Mesenchymal stem cell (in vitro differentiated cells and primary cell): ENCODE measurements at regions not wholly inside any gene's neighbourhood (a gene's known extent, or its start where the extent isn't known, plus 50 kb on each side); places are given as distances from the start of the nearest gene placed in this dataset.

ENCODE experiments used
- DNase-seq: peaks from one replicate; pipeline ENCODE4 v3.0.0-alpha.2; 2013
- H2AFZ ChIP-seq: one replicate; pipeline ENCODE4 v1.6.1; 2013; ENCODE audit warnings: low read depth, mild to moderate bottlenecking, control low read depth, inconsistent platforms, low read length, moderate library complexity
- H2AK5ac ChIP-seq: 2 replicates; pipeline ENCODE4 v1.6.1; 2013; ENCODE audit warnings: low read length, moderate library complexity, mild to moderate bottlenecking, inconsistent platforms; ENCODE audit not compliant: severe bottlenecking
- H2BK120ac ChIP-seq: one replicate; pipeline ENCODE4 v1.6.1; 2013; ENCODE audit warnings: low read depth, mild to moderate bottlenecking, inconsistent platforms, low read length, moderate library complexity
- H2BK12ac ChIP-seq, 2 experiments: one replicate each; pipeline ENCODE4 v1.6.1; 2013; ENCODE audit warnings: inconsistent platforms in 2 of 2, low read length in 2 of 2, mild to moderate bottlenecking in 2 of 2, moderate library complexity in 2 of 2, control low read depth in 1 of 2
- H2BK15ac ChIP-seq: one replicate; pipeline ENCODE4 v1.6.1; 2013; ENCODE audit warnings: mild to moderate bottlenecking, low read depth, inconsistent platforms; ENCODE audit not compliant: poor library complexity, severe bottlenecking
- H2BK5ac ChIP-seq: 2 replicates; pipeline ENCODE4 v1.6.1; 2013; ENCODE audit warnings: low read depth, mild to moderate bottlenecking, low read length, control low read depth, inconsistent platforms; ENCODE audit not compliant: poor library complexity, severe bottlenecking
- H3K14ac ChIP-seq, 2 experiments: one replicate each; pipeline ENCODE4 v1.6.1; 2013; ENCODE audit warnings: inconsistent platforms in 2 of 2, low read length in 2 of 2, control low read depth in 1 of 2, mild to moderate bottlenecking in 1 of 2, moderate library complexity in 1 of 2
- H3K18ac ChIP-seq, 2 experiments: one replicate each; pipeline ENCODE4 v1.6.1; 2013; ENCODE audit warnings: inconsistent platforms in 2 of 2, low read length in 2 of 2, control low read depth in 1 of 2, low read depth in 1 of 2, mild to moderate bottlenecking in 1 of 2
- H3K23ac ChIP-seq, 2 experiments: one replicate each; pipeline ENCODE4 v1.6.1; 2013; ENCODE audit warnings: inconsistent platforms in 2 of 2, low read length in 2 of 2, mild to moderate bottlenecking in 2 of 2, moderate library complexity in 2 of 2, control low read depth in 1 of 2
- H3K27ac ChIP-seq: 2 replicates; pipeline ENCODE4 v1.5.1; 2013; ENCODE audit warnings: mild to moderate bottlenecking, moderate library complexity, low read length, control low read depth, inconsistent platforms; ENCODE audit not compliant: poor library complexity, severe bottlenecking
- H3K27me3 ChIP-seq, 2 experiments: 2 replicates each; pipeline versions ENCODE4 v1.6.1 to v1.7.0; 2013; ENCODE audit warnings: low read length in 2 of 2, mild to moderate bottlenecking in 2 of 2, moderate library complexity in 2 of 2, control low read depth in 1 of 2, inconsistent platforms in 1 of 2; ENCODE audit not compliant: control insufficient read depth in 1 of 2, insufficient read depth in 1 of 2
- H3K36me3 ChIP-seq, 2 experiments: 2 replicates each; pipeline versions ENCODE4 v1.6.1 to v1.7.0; 2013; ENCODE audit warnings: low read length in 2 of 2, control low read depth in 1 of 2, inconsistent platforms in 1 of 2, low read depth in 1 of 2, mild to moderate bottlenecking in 1 of 2; ENCODE audit not compliant: insufficient read depth in 2 of 2, control insufficient read depth in 1 of 2
- H3K4ac ChIP-seq, 2 experiments: one replicate each; pipeline ENCODE4 v1.6.1; 2013; ENCODE audit warnings: inconsistent platforms in 2 of 2, low read length in 2 of 2, mild to moderate bottlenecking in 2 of 2, moderate library complexity in 2 of 2, control low read depth in 1 of 2, low read depth in 1 of 2
- H3K4me1 ChIP-seq: 2 replicates; pipeline ENCODE4 v1.6.1; 2013; ENCODE audit warnings: low read depth, low read length, control low read depth; ENCODE audit not compliant: control insufficient read depth, insufficient read depth
- H3K4me2 ChIP-seq: 2 replicates; pipeline ENCODE4 v1.6.1; 2013; ENCODE audit warnings: low read length, mild to moderate bottlenecking, inconsistent platforms; ENCODE audit not compliant: poor library complexity, severe bottlenecking
- H3K4me3 ChIP-seq, 2 experiments: 2 replicates each; pipeline versions ENCODE4 v1.5.1 to v1.7.0; 2013; ENCODE audit warnings: low read length in 2 of 2, mild to moderate bottlenecking in 2 of 2, control low read depth in 1 of 2, low read depth in 1 of 2; ENCODE audit not compliant: insufficient read depth in 1 of 2
- H3K79me1 ChIP-seq: replicated peaks from 2 replicates; pipeline ENCODE4 v1.6.1; 2013; ENCODE audit warnings: mild to moderate bottlenecking, control low read depth, low read length, inconsistent platforms; ENCODE audit not compliant: poor library complexity, severe bottlenecking
- H3K9ac ChIP-seq: 2 replicates; pipeline ENCODE4 v1.7.0; 2013; ENCODE audit warnings: mild to moderate bottlenecking, low read length, moderate library complexity
- H3K9me3 ChIP-seq: 2 replicates; pipeline ENCODE4 v1.7.0; 2013; ENCODE audit warnings: mild to moderate bottlenecking, low read length; ENCODE audit not compliant: control insufficient read depth
- H4K8ac ChIP-seq: one replicate; pipeline ENCODE4 v1.6.1; 2013; ENCODE audit warnings: inconsistent platforms, mild to moderate bottlenecking, low read length, moderate library complexity
- H4K91ac ChIP-seq: one replicate; pipeline ENCODE4 v1.6.1; 2013; ENCODE audit warnings: mild to moderate bottlenecking, low read length, inconsistent platforms
- WGBS: methylation state at CpG from one replicate; pipeline ENCODE4 v1.1.7; 2013; ENCODE audit warnings: mixed read lengths; 5-methylcytosine and 5-hydroxymethylcytosine counted together

DNA sequence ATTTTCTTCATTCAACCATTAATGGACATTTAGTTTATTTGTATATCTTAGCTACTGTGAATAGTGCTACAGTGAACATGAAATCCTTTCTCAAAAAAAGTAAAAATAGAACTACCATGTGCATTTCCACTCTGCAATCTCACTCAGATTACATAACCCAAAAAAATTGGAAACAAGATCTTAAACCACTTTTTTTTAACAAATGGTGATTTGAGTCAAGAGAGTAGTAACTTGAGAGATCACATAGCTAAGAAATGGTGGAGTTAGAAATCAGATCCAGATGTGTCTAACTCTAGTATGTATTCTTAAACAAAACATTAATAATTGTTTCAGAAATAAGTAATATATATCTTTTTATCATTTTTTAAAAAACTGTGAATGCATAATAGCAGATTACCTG, 318.3 kb upstream of the SGCG start:
- no peak overlapping the region for H2BK15ac ChIP-seq
- H3K79me1 ChIP-seq: no peaks in the 10 kb centered on the region
- H3K4ac ChIP-seq: no peak overlapping the region
- DNase-seq: no peak
- no peak overlapping the region for H2BK5ac ChIP-seq
- no peak overlapping the region for H3K18ac ChIP-seq
- no peak overlapping the region for H3K4me2 ChIP-seq
- H3K4me3 ChIP-seq: no peak overlapping the region
- no peak overlapping the region for H3K14ac ChIP-seq
- no peak overlapping the region for H4K8ac ChIP-seq
- H3K9ac ChIP-seq: no peak overlapping the region
- H3K4me1 ChIP-seq: no peaks in the 10 kb centered on the region
- no peak overlapping the region for H3K23ac ChIP-seq
- H3K27me3 ChIP-seq: no peaks in the 10 kb centered on the region
- no peak overlapping the region for H2BK120ac ChIP-seq
- no peak overlapping the region for H3K27ac ChIP-seq
- no peak overlapping the region for H2AFZ ChIP-seq
- no peaks in the 10 kb centered on the region for H3K9me3 ChIP-seq
- H3K36me3 ChIP-seq: no peaks in the 10 kb centered on the region
- H2BK12ac ChIP-seq: no peak overlapping the region
- H2AK5ac ChIP-seq: no peak overlapping the region
- H4K91ac ChIP-seq: no peak overlapping the region

DNA sequence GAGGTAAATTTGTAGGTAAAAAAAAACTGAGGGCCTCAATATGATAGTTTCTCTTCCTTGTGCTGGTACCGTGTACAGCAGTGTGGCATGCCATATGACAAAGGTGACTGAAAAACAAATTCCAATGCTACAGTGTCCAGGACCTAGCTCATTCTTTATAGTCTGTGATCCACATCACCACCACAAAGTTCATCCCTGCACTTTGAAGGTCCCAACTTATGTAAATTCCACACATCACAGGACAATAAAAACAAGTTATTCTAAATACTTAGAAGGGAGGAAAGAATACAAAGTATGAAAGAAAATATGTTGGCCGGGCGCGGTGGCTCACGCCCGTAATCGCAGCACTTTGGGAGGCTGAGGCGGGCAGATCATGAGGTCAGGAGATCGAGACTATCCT, 314.6 kb upstream of the SGCG start:
- no peak overlapping the region for H3K4me3 ChIP-seq
- H3K4ac ChIP-seq: no peak overlapping the region
- no peaks in the 10 kb centered on the region for H3K36me3 ChIP-seq
- no peak overlapping the region for H3K9ac ChIP-seq
- no peaks in the 10 kb centered on the region for H3K27me3 ChIP-seq
- no peak overlapping the region for H3K14ac ChIP-seq
- no peaks in the 10 kb centered on the region for H3K9me3 ChIP-seq
- H2BK12ac ChIP-seq: no peak overlapping the region
- H3K18ac ChIP-seq: no peak overlapping the region
- H3K4me1 ChIP-seq: no peaks in the 10 kb centered on the region
- no peak overlapping the region for H3K4me2 ChIP-seq
- H2BK120ac ChIP-seq: no peak overlapping the region
- DNase-seq: no peak
- no peak overlapping the region for H3K23ac ChIP-seq
- no peak overlapping the region for H2BK15ac ChIP-seq
- H4K91ac ChIP-seq: no peak overlapping the region
- H2BK5ac ChIP-seq: no peak overlapping the region
- no peak overlapping the region for H2AFZ ChIP-seq
- H3K79me1 ChIP-seq: no peaks in the 10 kb centered on the region
- H2AK5ac ChIP-seq: no peak overlapping the region
- H3K27ac ChIP-seq: no peak overlapping the region
- H4K8ac ChIP-seq: no peak overlapping the region
- WGBS: 82% methylated on average over 9 of the region's 9 CpGs

GRCh38 chr13:22871231-22871630, 309.5 kb upstream of the SGCG start:
- no peak overlapping the region for H3K23ac ChIP-seq
- H3K18ac ChIP-seq: no peak overlapping the region
- WGBS: 54% methylated on average over 2 of the region's 2 CpGs
- no peak overlapping the region for H3K14ac ChIP-seq
- H3K4ac ChIP-seq: no peak overlapping the region
- no peak overlapping the region for H3K9ac ChIP-seq
- H3K36me3 ChIP-seq: no peaks in the 10 kb centered on the region
- H3K4me3 ChIP-seq: no peak overlapping the region
- H4K8ac ChIP-seq: no peak overlapping the region
- no peak overlapping the region for H2AK5ac ChIP-seq
- no peak overlapping the region for H4K91ac ChIP-seq
- no peaks in the 10 kb centered on the region for H3K27me3 ChIP-seq
- no peak for DNase-seq
- no peak overlapping the region for H2AFZ ChIP-seq
- no peak overlapping the region for H2BK120ac ChIP-seq
- no peaks in the 10 kb centered on the region for H3K9me3 ChIP-seq
- no peaks in the 10 kb centered on the region for H3K4me1 ChIP-seq
- no peak overlapping the region for H3K27ac ChIP-seq
- H2BK5ac ChIP-seq: no peak overlapping the region
- no peak overlapping the region for H2BK12ac ChIP-seq
- no peak overlapping the region for H3K4me2 ChIP-seq
- no peak overlapping the region for H2BK15ac ChIP-seq
- no peaks in the 10 kb centered on the region for H3K79me1 ChIP-seq

DNA sequence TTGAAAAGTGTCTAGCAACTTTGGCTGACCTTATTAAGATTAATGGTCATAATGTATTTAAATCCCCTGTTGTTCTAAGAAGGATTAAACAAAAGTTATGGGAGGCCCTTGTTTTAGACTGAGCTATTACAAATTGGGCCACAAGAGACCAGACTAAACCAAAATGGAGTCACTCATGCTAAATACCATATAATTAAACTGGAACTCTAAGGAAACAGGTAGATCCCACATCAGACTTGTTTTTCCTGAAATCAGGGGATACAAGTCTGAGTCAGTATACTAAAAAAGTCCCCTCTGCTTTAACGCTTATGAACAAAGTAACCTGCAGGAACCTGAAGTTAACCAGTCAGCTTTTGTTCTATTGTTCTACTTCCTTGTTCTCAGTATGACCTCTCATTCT, 305.9 kb upstream of the SGCG start:
- H2AFZ ChIP-seq: no peak overlapping the region
- no peak overlapping the region for H3K4ac ChIP-seq
- H3K4me1 ChIP-seq: peaks cover 2% of the 10 kb centered on the region
- H3K79me1 ChIP-seq: no peaks in the 10 kb centered on the region
- no peak overlapping the region for H2BK12ac ChIP-seq
- no peak overlapping the region for H3K23ac ChIP-seq
- H3K18ac ChIP-seq: no peak overlapping the region
- no peak overlapping the region for H2BK120ac ChIP-seq
- no peaks in the 10 kb centered on the region for H3K36me3 ChIP-seq
- H2BK15ac ChIP-seq: no peak overlapping the region
- no peak overlapping the region for H3K4me3 ChIP-seq
- H2BK5ac ChIP-seq: no peak overlapping the region
- H3K27ac ChIP-seq: no peak overlapping the region
- DNase-seq: no peak
- no peak overlapping the region for H4K91ac ChIP-seq
- H3K14ac ChIP-seq: no peak overlapping the region
- H3K9ac ChIP-seq: no peak overlapping the region
- no peaks in the 10 kb centered on the region for H3K27me3 ChIP-seq
- no peak overlapping the region for H4K8ac ChIP-seq
- no peak overlapping the region for H2AK5ac ChIP-seq
- no peak overlapping the region for H3K4me2 ChIP-seq
- no peaks in the 10 kb centered on the region for H3K9me3 ChIP-seq
- 100% methylated on average over 1 of the region's 1 CpG for WGBS
